Colonic mucosa (tissue), 4 donors: ENCODE measurements at regions not wholly inside any gene's neighbourhood (a gene's known extent, or its start where the extent isn't known, plus 50 kb on each side); places are given as distances from the start of the nearest gene placed in this dataset.

Experiments
- DNase-seq: peaks from one replicate; pipeline ENCODE4 v3.0.0-alpha.2; 2020
- H3K27ac ChIP-seq: fragments of 200-600 bp; one replicate; pipeline ENCODE4 v1.8.0; 2021
- H3K27me3 ChIP-seq: fragments of 200-600 bp; one replicate; pipeline ENCODE4 v1.8.0; 2021
- H3K36me3 ChIP-seq: fragments of 200-600 bp; one replicate; pipeline ENCODE4 v1.8.0; 2021
- H3K4me1 ChIP-seq: fragments of 200-600 bp; one replicate; pipeline ENCODE4 v1.8.0; 2021; ENCODE audit warnings: mild to moderate bottlenecking
- H3K4me3 ChIP-seq: fragments of 200-600 bp; one replicate; pipeline ENCODE4 v1.8.0; 2021
- H3K9ac ChIP-seq, 2 donors: one replicate each; pipeline ENCODE4 v1.7.0; 2013; ENCODE audit warnings: control low read depth in 2 of 2, low read depth in 2 of 2, low read length in 2 of 2
- H3K9me3 ChIP-seq: fragments of 200-600 bp; one replicate; pipeline ENCODE4 v1.8.0; 2021
- CTCF ChIP-seq: fragments of 200-600 bp; IDR thresholded peaks from one replicate; pipeline ENCODE4 v1.8.0; 2022; ENCODE audit warnings: antibody characterized with exemption, mild to moderate bottlenecking
- intact Hi-C: fragments of 100-400 bp; cut with DNase I; formaldehyde crosslinking; loops from one replicate; pipeline ENCODE4 v1.14.1; 2022
- donor health status: healthy.
- donor health status: DM: no; HTN: no; CAD: no.
- donor health status: DM: no; HTN: no; CAD: no.

- Histone ChIP-seq H3K27me3 (no peaks in the 10 kb centered on the region), H3K9me3 (no peaks in the 10 kb centered on the region), H3K4me3 (no peak overlapping the region), H3K9ac (no peak overlapping the region), H3K4me1 (no peaks in the 10 kb centered on the region), H3K27ac (no peak overlapping the region), H3K36me3 (no peaks in the 10 kb centered on the region)
- no peak for TF ChIP-seq CTCF
- intact Hi-C loops = loop anchor here (5.0 to 10.0 kb wide), 2 partner anchors 238 to 239 kb away; no protein-coding TSS in a partner anchor
- DNase-seq = no peak
Measured at GRCh38 chr11:19313140-19313539, 72.4 kb upstream of the E2F8 start.

GRCh38 chr11:19311308-19312030, 70.7 kb upstream of the E2F8 start:
- intact Hi-C loops = loop anchor here (5.0 to 10.0 kb wide), 2 partner anchors 237 to 241 kb away; no protein-coding TSS in a partner anchor
- Histone ChIP-seq H3K27me3 (no peaks in the 10 kb centered on the region), H3K27ac (no peak overlapping the region), H3K4me3 (no peak overlapping the region), H3K9me3 (no peaks in the 10 kb centered on the region), H3K4me1 (no peaks in the 10 kb centered on the region), H3K9ac (no peak overlapping the region), H3K36me3 (no peaks in the 10 kb centered on the region)
- peak; percentile 82 for TF ChIP-seq CTCF
- DNase-seq = peak; percentile 78

GRCh38 chr11:19307498-19307897, 66.8 kb upstream of the E2F8 start:
- H3K36me3 ChIP-seq = no peaks in the 10 kb centered on the region
- no peak for TF ChIP-seq CTCF
- H3K9me3 ChIP-seq = no peaks in the 10 kb centered on the region
- H3K4me3 ChIP-seq = no peak overlapping the region
- H3K9ac ChIP-seq = no peak overlapping the region
- no peaks in the 10 kb centered on the region for H3K27me3 ChIP-seq
- no peaks in the 10 kb centered on the region for H3K4me1 ChIP-seq
- intact Hi-C loops = no loop called here
- DNase-seq = no peak
- no peak overlapping the region for H3K27ac ChIP-seq

- H3K4me1 ChIP-seq = no peaks in the 10 kb centered on the region
- H3K9me3 ChIP-seq = no peaks in the 10 kb centered on the region
- H3K9ac ChIP-seq = no peak overlapping the region
- no peak for DNase-seq
- intact Hi-C loops = no loop called here
- H3K27ac ChIP-seq = no peak overlapping the region
- H3K4me3 ChIP-seq = no peak overlapping the region
- H3K27me3 ChIP-seq = no peaks in the 10 kb centered on the region
- H3K36me3 ChIP-seq = no peaks in the 10 kb centered on the region
- no peak for TF ChIP-seq CTCF
Measured at GRCh38 chr11:19306179-19306944, 65.6 kb upstream of the E2F8 start.

GRCh38 chr11:19301361-19301760, 60.6 kb upstream of the E2F8 start:
- no peak for TF ChIP-seq CTCF
- no peak overlapping the region for H3K9ac ChIP-seq
- intact Hi-C loops = no loop called here
- H3K4me3 ChIP-seq = no peak overlapping the region
- no peaks in the 10 kb centered on the region for H3K9me3 ChIP-seq
- no peaks in the 10 kb centered on the region for H3K27me3 ChIP-seq
- no peaks in the 10 kb centered on the region for H3K36me3 ChIP-seq
- H3K27ac ChIP-seq = no peak overlapping the region
- H3K4me1 ChIP-seq = no peaks in the 10 kb centered on the region
- DNase-seq = no peak
